NCI-H2107 treated with DMSO at 0.1 percent for 48 hours (cell line): ENCODE measurements at regions not wholly inside any gene's neighbourhood (a gene's known extent, or its start where the extent isn't known, plus 50 kb on each side); places are given as distances from the start of the nearest gene placed in this dataset.
"Not testable (repeated sequence)": the region's sequence is repeated elsewhere in the genome, so short reads cannot be mapped to it uniquely, and the experiment has no call there.

Source experiments
- DNase-seq: peaks from one replicate; lab custom pipeline; 2025; ENCODE audit not compliant: unreplicated experiment; lab: John Stamatoyannopoulos, UW

- no peak for DNase-seq
These were observed 66.3 kb upstream of the UFM1 start for GRCh38 chr13:38283346-38283745.

GRCh38 chr13:38265132-38265497 is 84.5 kb upstream of the UFM1 start:
- DNase-seq, result no peak

- DNase-seq, result peak; percentile 37
These were observed 85.1 kb upstream of the UFM1 start for GRCh38 chr13:38264363-38265131.

GRCh38 chr13:38262211-38262610 is 87.4 kb upstream of the UFM1 start:
- no peak for DNase-seq

GRCh38 chr13:38255600-38255999 is 94.1 kb upstream of the UFM1 start:
- DNase-seq, result no peak

GRCh38 chr13:38239874-38240273 is 109.8 kb upstream of the UFM1 start:
- DNase-seq, result no peak

GRCh38 chr13:38228322-38228721 is 121.3 kb upstream of the UFM1 start:
- DNase-seq, result peak; percentile 40

GRCh38 chr13:38226496-38226895 is 123.2 kb upstream of the UFM1 start:
- no peak for DNase-seq

GRCh38 chr13:38223089-38223488 is 126.6 kb upstream of the UFM1 start:
- no peak for DNase-seq

- not testable (repeated sequence) for DNase-seq
These were observed 128.5 kb upstream of the UFM1 start for GRCh38 chr13:38221120-38221519.

- no peak for DNase-seq
These were observed 133.5 kb upstream of the UFM1 start for GRCh38 chr13:38216181-38216580.

GRCh38 chr13:38213314-38213713 is 136.3 kb upstream of the UFM1 start:
- no peak for DNase-seq

GRCh38 chr13:38210928-38211596 is 138.6 kb upstream of the UFM1 start:
- DNase-seq, result no peak

GRCh38 chr13:38204556-38204955 is 145.1 kb upstream of the UFM1 start:
- DNase-seq, result no peak

GRCh38 chr13:38202740-38203139 is 146.9 kb upstream of the UFM1 start:
- no peak for DNase-seq

- DNase-seq, result no peak
These were observed 158.6 kb upstream of the UFM1 start for GRCh38 chr13:38191016-38191415.

GRCh38 chr13:38180670-38181069 is 169.0 kb upstream of the UFM1 start:
- DNase-seq, result no peak

GRCh38 chr13:38180126-38180525 is 169.5 kb upstream of the UFM1 start:
- DNase-seq, result no peak

- DNase-seq, result no peak
These were observed 173.0 kb upstream of the UFM1 start for GRCh38 chr13:38176664-38177063.

GRCh38 chr13:38173403-38173802 is 176.2 kb upstream of the UFM1 start:
- DNase-seq, result no peak

- DNase-seq, result no peak
These were observed 182.4 kb upstream of the UFM1 start for GRCh38 chr13:38167164-38167822.

- DNase-seq, result no peak
These were observed 183.5 kb upstream of the UFM1 start for GRCh38 chr13:38166116-38166515.
